GM19452 (cell line): ENCODE measurements at regions not wholly inside any gene's neighbourhood (a gene's known extent, or its start where the extent isn't known, plus 50 kb on each side); places are given as distances from the start of the nearest gene placed in this dataset.

Source experiments
- ATAC-seq: cut with Tn5 transposase; IDR thresholded peaks from one replicate; pipeline ENCODE4 v1.9.1; 2021; ENCODE audit not compliant: unreplicated experiment

DNA sequence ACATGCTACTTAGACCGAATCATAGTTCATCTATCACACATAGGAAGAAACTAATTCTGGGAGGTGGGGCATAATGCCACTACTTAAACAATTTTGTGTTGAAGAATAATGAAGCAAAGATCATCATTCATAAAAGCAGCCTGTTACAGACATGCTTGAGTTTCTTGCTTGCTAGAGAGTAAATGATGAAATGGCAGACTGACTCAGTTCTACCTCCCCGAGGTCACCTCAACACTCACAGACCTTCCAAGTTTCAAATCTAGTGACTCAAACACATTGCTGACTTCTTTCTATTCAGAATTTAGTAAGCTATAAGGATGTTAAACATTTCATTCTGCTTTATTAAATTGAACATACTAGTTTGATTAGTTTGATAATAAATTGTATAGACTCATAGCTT, 636.5 kb upstream of the FRG1 start:
- ATAC-seq = no peak

DNA sequence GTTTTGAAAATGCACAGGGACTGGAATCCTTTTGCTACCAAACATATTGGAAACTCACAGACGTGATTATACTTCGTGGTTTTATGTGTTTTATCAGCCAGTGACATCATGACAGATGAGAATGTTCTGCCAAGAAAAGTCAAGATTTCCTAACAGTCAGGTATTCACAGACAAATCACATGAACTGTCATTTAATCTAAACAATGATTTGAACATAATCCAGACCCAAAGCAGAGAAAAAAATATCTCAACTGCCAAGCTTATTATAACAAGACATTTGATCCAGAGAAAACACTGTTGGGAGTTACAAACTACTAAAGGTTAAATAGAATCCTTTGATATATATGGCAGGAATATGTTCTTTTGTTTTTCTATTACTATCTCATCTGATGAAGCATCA, 635.9 kb upstream of the FRG1 start:
- no peak for ATAC-seq

DNA sequence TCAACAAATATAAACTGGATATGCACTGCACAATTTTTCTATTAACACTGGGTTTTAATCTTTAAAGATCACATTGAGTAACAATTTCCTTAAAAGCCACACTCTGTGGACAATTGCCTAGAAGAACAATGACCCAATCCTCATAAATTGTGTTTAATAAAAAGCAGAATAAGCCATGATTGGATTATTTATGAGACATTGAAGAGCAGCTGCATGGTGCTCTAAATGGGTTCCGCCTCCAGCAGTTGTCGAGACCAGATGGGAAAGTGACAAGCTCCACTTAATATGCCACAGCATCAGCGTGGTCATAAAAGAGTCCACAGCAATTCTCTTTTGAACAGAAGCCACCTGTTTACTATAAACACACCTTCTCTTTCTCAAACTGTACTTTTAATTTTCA, 635.2 kb upstream of the FRG1 start:
- no peak for ATAC-seq

DNA sequence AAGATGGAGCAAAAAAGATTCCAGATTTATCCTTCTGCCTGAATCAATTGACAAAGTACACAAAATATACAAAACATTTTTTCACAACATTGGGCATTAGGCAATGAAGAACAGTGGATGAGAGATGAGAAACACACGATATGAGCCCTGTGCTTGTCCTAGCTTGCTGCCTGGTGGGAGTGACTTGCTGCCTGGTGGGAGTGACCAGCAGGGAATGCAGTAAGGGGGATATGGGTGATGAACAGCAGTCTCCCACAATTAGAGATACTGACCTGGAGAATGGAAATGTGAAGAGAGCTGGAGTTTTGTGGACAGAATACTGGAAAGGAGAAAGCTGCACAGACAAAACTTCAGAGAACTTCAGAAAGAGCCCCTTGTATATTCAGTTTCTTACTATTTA, 629.4 kb upstream of the FRG1 start:
- ATAC-seq = no peak

DNA sequence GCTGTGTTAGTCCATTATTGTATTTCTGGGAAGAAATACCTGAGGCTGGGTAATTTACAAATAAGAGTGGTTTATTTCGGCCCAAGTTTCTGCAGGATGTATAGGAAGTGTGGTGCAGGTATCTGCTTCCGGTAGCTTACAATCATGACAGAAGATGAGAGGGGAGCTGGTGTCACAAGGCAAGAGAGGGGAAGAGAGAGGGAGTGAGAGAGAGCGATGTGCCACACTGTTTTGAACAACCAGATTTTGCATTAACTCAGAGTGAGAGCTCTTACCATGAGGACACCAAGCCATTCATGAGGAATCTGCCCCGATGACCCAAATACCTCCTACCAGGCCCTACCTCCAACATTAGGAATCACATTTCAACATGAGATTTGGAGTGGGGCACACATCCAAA, 627.6 kb upstream of the FRG1 start:
- no peak for ATAC-seq

DNA sequence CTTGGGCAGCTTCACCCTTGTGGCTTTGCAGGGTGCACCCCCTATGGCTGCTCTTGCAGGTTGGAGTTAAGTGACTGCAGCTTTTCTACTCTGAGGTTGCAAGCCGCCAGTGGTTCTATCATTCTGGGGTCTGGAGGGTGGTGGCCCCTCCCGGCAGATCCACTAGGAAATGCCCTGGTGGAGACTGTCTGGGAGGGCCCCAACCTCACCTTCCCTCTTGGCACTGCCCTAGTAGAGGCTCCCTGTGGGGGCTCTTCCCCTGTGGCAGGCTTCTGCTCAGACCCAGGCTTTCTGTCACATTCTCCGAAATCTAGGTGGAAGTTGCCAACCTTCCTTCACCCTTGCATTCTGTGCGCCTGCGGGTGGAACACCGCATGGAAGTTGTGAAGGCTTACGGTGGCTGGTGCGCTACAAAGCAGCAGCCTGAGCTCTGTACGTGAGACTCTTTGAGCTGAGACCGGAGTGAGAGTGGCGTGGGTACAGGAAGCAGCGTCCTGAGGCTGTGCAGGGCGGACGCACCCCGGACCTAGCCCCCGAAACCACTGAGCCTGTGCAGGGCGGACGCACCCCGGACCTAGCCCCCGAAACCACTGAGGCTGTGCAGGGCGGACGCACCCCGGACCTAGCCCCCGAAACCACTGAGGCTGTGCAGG, 626.7 kb upstream of the FRG1 start:
- ATAC-seq = no peak

DNA sequence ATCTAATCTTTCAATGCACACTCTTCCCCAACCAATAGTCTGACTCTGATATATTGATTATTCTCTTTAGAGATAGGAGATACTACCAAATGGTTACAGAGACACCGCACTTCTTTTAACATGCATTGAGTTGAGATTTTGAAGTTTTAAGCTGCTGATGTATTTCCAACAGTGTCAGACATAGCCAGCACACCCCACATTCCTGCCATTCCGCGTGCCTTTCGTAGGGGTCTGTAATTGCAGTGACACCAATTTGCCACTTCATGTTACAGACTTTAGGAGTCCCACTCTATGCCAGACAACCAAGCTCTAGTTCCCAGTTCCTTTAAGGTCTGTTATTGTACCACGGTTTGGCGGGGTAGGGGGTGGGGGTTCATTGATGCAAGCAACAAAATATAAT, 618.2 kb upstream of the FRG1 start:
- ATAC-seq = no peak

DNA sequence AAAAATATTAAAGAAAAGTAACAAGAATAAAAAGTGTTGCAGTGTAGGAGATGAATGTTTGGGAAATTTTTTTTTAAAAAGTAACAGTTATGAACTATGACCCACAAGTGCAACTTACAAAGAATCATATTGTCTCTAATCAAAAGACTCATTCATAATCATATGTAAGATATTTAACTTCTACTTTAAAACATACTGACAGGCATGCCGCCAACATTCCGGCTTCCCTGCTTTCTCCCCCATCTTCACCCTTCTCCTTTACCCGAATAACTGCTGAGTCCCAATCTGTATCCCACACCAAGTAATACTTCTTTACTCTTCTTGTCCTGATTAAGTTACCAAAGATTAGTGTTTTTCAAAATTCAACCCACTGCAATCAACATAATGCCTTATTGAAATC, 598.8 kb upstream of the FRG1 start:
- ATAC-seq = no peak

DNA sequence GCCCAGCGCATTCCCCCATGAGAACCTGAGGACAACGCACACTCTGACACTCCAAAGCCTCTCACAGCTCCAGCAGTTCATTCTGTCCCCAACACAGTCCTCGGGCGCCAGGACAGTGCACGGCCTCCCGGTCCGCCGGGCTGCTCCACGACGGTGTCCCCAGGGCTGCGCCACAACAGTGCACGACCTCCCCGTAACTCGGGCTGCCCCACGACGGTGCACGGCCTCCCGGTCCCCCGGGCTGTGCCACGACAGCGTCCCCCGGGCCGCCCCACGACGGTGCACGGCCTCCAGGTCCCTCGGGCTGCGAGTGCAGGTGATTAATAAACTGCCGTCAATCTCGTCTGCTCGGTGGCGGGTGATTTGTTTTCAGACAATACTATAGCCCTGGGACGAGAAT, 585.1 kb upstream of the FRG1 start:
- no peak for ATAC-seq

DNA sequence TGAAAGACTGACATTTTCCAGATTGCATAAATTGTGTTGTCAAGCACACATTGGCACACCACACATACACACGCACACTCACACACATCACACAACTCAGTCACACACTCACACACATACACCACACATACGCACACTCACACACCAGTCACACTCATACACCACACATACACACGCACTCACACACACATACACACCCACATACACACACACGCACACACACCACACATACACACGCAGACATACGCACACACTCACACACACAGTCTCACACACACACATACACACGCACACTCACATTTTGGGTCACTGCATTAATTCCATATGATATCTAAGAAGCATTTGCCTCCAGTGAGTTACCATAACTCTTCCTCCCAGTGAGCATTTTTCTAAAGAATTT, 578.3 kb upstream of the FRG1 start:
- ATAC-seq = no peak

DNA sequence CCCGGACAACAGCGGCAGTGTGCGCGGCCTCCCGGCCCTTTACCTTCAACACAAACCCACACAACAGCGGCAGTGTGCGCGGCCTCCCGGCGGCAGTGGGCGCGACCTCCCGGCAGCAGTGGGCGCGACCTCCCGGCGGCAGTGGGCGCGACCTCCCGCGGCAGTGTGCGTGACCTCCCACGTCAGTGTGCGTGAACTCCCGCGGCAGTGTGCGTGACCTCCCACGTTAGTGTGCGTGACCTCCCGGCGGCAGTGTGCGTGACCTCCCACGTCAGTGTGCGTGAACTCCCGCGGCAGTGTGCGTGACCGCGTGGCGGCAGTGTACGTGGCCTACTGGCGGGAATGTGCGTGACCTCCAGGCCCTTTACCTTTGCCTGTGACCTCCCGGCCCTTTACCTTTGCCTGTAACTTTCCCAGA, 576.6 kb upstream of the FRG1 start:
- ATAC-seq = no peak

DNA sequence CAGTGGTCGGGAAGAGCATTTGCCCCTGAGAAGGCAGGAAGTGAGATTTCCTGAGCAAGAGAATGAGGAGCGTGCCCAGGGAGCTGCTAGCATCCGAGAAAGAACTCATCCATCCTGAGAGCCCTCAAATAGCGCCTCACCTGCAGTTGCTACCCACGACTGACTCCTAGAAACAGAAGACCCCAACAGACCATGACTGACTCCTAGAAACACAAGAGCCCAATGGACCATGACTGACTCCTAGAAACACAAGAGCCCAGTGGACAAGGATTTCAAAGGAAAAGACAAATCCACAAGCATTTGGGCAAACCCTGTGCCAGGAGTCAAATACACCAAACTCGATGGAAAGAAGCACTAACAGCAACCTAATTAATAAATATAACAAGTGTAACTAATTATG, 575.2 kb upstream of the FRG1 start:
- no peak for ATAC-seq

DNA sequence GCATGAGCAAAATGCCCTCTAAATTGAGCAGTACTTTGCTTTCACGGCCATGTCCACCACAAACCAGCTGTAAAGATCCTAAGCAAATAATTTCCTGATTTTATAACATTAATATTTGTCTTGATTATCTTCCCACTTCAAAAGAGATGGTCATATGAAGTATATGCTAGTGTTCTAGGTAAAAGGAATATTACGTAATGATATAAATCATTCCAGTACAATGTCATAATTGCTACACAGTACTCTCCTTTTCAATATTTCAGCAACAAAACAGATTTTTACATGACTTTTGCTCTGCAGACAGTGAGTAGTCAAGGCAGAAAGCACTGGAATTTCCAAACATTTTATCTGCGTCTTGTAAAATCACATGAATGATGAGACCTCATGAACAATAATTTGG, 572.8 kb upstream of the FRG1 start:
- no peak for ATAC-seq

DNA sequence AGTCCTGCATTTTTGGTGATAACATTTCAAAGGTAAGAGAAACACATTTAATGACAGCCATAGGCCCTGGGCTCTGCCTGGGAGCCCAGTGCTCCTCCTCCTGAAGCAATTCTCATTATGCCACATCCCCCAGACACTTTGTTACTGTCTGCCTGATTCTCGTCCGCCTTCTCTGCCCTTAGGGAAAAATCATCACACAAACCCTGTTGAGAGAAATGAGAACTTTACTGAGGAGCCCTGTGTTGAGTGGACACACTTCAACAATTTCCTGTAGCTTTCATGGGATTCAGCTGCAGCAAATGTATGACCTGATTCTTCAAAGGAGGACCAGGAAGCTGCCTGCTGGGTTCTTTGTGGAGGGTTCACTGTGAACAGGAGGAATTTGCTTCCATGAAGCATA, 566.5 kb upstream of the FRG1 start:
- ATAC-seq = no peak

DNA sequence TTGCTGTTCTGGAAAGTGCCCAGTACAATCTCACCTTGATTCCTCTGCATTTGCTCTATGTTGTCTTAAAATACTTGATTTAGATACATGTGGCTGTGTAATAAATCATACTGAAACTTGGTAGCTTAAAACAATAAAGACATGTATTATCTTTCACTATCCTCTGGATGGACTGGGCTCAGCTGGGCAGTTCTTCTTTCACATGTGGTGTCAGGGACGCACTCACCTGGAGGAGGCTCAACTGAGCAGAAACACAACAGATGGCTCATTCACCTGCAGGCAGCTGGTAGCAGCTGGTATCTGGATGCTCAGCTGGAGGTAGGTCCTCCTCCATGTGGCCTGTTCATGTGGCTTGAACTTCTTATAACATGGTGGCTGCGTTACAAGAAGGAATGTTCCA, 563.8 kb upstream of the FRG1 start:
- no peak for ATAC-seq

DNA sequence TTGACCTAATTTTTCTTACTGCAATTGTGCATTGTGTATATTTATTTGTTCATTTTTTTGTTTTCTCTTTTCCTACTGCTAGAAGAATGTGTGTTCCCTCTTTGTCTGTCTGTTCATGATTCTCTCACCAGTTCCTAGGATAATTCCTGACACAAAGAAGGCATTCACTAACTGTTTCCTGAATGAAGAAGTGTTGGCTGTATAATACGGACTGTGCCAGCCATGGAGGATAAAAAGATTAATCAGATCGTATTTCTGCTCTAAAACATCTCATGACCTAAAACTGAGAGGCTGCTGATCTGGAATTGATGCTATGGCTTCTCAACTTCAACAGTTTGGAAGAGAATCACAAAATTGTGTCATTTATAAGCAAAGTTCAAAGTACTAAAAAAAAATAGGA, 563.1 kb upstream of the FRG1 start:
- no peak for ATAC-seq

DNA sequence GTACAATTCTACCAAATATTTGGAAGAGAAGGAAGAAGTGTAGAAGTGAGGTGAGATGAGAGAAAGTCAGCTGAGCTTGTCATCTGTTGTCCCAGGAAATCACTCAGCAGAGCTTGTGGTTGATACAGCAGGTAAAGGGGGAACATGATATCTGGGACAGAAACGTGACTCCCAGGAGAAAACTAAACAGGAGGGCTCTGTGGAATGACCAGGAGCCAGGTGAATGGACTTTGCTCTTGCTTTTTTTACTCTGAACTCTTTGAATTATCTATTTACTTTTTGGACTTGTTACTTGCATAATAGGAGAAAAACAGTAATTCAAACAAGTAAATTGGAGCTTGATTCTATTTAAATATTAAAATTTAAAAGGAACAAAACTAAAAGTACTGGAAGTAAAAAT, 555.6 kb upstream of the FRG1 start:
- no peak for ATAC-seq

DNA sequence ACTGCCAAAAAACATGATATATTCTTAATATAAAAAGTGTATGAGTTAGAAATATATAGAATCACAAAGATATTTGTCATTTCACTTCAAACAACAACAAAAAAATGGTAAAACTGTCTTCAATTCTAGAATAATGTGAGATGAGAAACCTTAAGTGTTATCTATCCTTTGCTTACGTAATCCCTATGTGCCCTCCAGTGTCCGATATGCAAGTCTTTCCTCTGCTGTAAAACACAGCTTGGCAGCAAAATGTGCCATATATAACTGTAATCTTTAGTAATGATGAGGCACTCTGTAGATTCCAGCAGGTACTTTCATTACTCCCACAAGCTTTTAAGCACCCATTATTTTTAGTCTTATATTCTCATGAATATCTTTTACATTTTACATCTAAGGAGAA, 555.1 kb upstream of the FRG1 start:
- ATAC-seq = no peak

DNA sequence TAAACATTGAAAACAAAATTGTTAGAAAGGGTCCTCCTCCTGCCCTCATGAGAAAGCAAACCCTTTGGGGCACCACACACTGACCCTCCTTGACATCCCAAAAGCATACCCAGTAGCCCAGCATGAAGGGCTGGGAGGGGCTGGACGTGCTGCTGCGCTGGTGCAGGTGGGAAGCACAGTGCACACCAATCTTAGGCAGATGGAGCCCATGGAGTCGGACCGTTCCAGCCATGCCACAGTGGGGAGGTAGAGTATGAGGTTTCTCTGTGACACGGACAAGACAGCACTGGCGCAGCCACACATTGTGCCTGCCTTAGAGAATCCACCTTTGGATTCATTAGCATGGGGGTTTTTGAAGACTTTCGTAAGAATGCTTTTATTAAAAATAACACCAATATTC, 544.2 kb upstream of the FRG1 start:
- ATAC-seq = no peak

DNA sequence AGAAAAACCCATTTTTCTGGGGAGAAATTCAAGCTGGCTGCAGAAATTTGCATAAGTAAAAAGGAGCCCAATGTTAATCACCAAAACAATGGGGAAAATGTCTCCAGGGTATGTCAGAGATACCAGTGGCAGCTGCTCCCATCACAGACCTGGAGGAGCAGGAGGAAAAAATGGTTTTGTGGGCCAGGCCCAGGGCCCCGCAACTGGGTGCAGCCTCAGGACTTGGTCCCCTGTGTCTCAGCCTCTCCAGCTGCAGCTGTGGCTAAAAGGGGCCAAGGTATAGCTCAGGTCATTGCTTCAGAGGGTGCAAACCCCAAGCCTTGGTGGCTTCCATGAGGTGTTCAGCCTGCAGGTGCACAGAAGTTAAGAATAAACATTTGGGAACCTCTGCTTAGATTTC, 536.4 kb upstream of the FRG1 start:
- no peak for ATAC-seq

DNA sequence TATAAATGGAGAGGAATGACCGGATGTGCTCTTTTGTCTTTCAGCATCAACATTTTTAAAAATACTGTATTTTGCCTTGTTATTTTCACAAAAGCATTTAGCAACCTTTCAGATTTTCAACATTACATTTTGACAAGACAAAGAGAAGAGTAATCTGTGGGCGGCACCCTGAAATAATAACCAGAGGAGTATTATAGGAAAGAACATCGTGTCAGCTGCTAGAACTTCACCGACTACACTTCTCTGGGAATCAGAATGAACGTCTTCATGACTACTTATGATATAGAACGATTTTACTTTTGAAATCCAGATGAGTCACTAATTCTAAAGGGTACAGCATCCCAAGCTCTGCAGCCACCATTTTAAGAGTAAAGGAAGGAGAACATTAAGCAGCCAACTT, 531.5 kb upstream of the FRG1 start:
- ATAC-seq = no peak

DNA sequence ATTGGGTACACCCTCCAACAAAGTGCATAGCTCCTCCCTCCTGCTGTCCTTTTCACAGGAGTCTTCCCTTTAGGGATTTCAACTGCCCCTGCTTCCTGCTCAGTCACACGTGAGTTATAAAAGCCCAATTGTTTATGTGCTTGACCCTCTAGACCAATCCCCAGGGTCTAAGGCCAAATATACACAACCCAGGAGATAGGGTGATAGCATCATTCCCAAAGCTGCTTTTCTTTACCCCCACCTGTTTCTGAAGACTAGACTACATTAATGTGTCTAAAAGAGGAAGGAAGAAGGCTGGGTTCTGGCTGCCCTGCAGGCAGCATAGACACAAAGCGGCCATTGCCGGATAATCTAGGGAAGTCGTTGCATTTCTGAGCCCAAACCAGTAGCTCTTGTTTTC, 526.7 kb upstream of the FRG1 start:
- no peak for ATAC-seq

DNA sequence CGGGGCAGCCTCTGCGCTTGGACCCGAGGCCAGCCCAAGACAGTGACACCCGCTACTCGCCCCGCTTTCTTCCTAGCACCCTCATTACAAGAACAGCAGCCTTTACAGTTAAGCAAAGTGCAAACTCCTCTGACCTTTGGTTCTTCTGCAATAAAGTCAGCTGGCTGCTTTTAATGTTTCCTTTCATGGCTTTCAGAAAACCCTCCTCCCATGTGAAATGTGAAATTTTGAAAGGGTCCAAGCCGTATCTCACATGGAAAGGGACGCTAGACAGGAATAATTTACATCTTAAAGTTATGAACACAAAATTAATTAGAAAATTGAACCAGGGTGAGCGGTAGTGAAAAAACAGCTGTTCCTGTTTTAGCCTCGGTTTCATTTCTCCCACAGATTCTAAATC, 520.1 kb upstream of the FRG1 start:
- ATAC-seq = no peak

DNA sequence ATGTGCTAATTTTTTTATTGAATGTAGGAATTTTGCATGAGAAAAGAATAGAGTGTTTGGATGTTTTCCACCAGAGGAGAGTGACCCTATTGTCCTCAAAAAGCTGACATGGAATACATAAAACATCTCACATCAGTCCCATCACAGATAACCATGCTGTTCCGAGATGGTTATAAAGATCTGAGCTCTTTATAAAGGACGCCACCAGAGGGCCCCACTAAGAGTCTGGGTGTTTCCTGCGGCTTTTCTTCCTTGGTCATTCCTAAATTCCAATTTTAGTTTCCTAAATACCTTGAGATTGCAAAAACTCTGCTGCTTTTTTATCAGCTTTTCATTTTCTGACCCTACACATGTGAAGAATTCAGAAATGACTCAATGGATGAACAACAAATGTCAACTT, 504.5 kb upstream of the FRG1 start:
- no peak for ATAC-seq
